ENCODE measurements at regions not wholly inside any gene's neighbourhood (a gene's known extent, or its start where the extent isn't known, plus 50 kb on each side); places are given as distances from the start of the nearest gene placed in this dataset.

DNA sequence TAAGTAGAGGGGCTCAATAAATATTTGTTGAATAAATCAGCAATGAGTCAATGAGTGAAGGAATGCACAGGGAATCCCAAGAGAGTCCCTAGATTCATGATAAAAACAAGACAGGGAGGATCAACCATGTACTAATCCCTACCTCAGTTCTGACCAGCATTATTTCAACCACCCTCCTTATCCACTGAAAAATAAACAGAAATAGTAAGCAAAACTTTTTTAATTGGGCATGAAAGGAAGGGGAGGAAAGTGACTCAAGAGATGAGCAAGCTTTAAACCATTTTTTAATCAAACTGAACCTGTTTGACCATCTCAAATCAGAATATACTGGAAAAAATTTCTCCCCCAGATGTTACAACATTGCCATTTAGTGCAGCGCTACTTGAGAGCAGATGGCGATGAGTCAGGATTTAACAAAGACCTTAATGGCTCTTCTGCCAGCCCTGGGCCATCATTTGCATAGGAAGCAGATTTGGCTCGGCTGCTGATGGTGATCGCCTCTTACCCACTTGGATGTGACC lies 194.8 kb upstream of the SLC30A5 start:
- TF ChIP-seq EZH2 (IDR thresholded peaks at IDR 0.05) = no peak
- TF ChIP-seq POLR2AphosphoS5 (IDR thresholded peaks at IDR 0.05; ENCODE audit: borderline replicate concordance, low read depth, low read length) = no peak
